OCI-LY7 (cell line): ENCODE measurements at regions not wholly inside any gene's neighbourhood (a gene's known extent, or its start where the extent isn't known, plus 50 kb on each side); places are given as distances from the start of the nearest gene placed in this dataset.

Source experiments
- BruUV-seq: library from RNA; stranded (reverse); fragments of 400-500 nt; replicated peaks from 2 replicates; lab custom pipeline; 2021; lab: Mats Ljungman, UMichigan
- CTCF ChIA-PET: fragments of 300-600 bp; sonication (Branson Sonifier 250); formaldehyde crosslinking; loops from one replicate; lab custom pipeline; 2022; ENCODE audit warnings: antibody characterized with exemption; ENCODE audit not compliant: unreplicated experiment; lab: Charles Lee
- POLR2A ChIA-PET: fragments of 300-600 bp; sonication (Branson Sonifier 250); formaldehyde crosslinking; loops from one replicate; lab custom pipeline; 2022; ENCODE audit warnings: antibody characterized with exemption; lab: Charles Lee
- DNase-seq: peaks from one replicate; pipeline ENCODE4 v3.0.0-alpha.2; 2015; ENCODE audit warnings: low spot score
- H2AFZ ChIP-seq: fragments of 200-600 bp; sonication (generic), shearing (Covaris generic); 2 replicates; pipeline ENCODE4 v1.6.1; 2014; ENCODE audit warnings: mild to moderate bottlenecking, antibody characterized with exemption, low read length, moderate library complexity
- H3K27ac ChIP-seq: fragments of 200-600 bp; sonication (generic); 2 replicates; pipeline ENCODE4 v1.5.1; 2014; ENCODE audit warnings: mixed run types, low read depth, mild to moderate bottlenecking, moderate library complexity, low read length, inconsistent platforms; ENCODE audit not compliant: poor library complexity, severe bottlenecking
- H3K36me3 ChIP-seq: fragments of 200-600 bp; sonication (generic); 2 replicates; pipeline ENCODE4 v1.6.1; 2014; ENCODE audit warnings: mild to moderate bottlenecking, antibody characterized with exemption, low read length, moderate library complexity, mixed read lengths; ENCODE audit not compliant: insufficient read depth
- H3K4me1 ChIP-seq: fragments of 200-600 bp; sonication (generic); 2 replicates; pipeline ENCODE4 v1.5.1; 2014; ENCODE audit warnings: mild to moderate bottlenecking, low read length; ENCODE audit not compliant: insufficient read depth, poor library complexity, severe bottlenecking
- H3K4me2 ChIP-seq: fragments of 200-600 bp; sonication (generic); 2 replicates; pipeline ENCODE4 v1.6.1; 2014; ENCODE audit warnings: mild to moderate bottlenecking, low read length
- H3K4me3 ChIP-seq: fragments of 200-600 bp; sonication (generic); 2 replicates; pipeline ENCODE4 v1.5.1; 2014; ENCODE audit warnings: mild to moderate bottlenecking, low read depth, low read length; ENCODE audit not compliant: poor library complexity, severe bottlenecking
- H3K79me2 ChIP-seq: fragments of 200-600 bp; sonication (generic); 2 replicates; pipeline ENCODE4 v1.6.1; 2016; ENCODE audit warnings: low read depth, mild to moderate bottlenecking, low read length, moderate library complexity, mixed read lengths; ENCODE audit not compliant: insufficient read depth
- H3K9me2 ChIP-seq: fragments of 200-600 bp; sonication (generic); 2 replicates; pipeline ENCODE4 v1.6.1; 2016; ENCODE audit warnings: mild to moderate bottlenecking, low read length, mixed read lengths; ENCODE audit not compliant: insufficient read depth
- H3K9me3 ChIP-seq: fragments of 200-600 bp; sonication (generic); 2 replicates; pipeline ENCODE4 v1.6.1; 2014; ENCODE audit warnings: mild to moderate bottlenecking, mixed run types, low read length, mixed read lengths
- H4K20me1 ChIP-seq: fragments of 200-600 bp; sonication (generic); 2 replicates; pipeline ENCODE4 v1.6.1; 2014; ENCODE audit warnings: mild to moderate bottlenecking, antibody characterized with exemption, low read length, moderate library complexity, mixed read lengths; ENCODE audit not compliant: insufficient read depth
- CTCF ChIP-seq: fragments of 200-600 bp; sonication (generic); conservative IDR thresholded peaks from 2 replicates; pipeline ENCODE4 v1.5.1; 2014; ENCODE audit warnings: mild to moderate bottlenecking, antibody characterized with exemption, low read length, moderate library complexity, mixed read lengths
- EZH2phosphoT487 ChIP-seq: fragments of 200-600 bp; sonication (generic); IDR thresholded peaks from 2 replicates; pipeline ENCODE4 v1.6.1; 2018; ENCODE audit warnings: low read depth, borderline replicate concordance, mild to moderate bottlenecking, mixed run types, antibody characterized with exemption, low read length, moderate library complexity, mixed read lengths
- intact Hi-C: fragments of 100-400 bp; cut with micrococcal nuclease; formaldehyde crosslinking; loops from one replicate; pipeline ENCODE4 v1.10.0; 2022; ENCODE audit not compliant: unreplicated experiment

- TF ChIP-seq CTCF (no peak), EZH2phosphoT487 (no peak)
- Histone ChIP-seq H3K9me2 (no peaks in the 10 kb centered on the region), H3K27ac (no peak overlapping the region), H3K36me3 (no peaks in the 10 kb centered on the region), H3K4me2 (no peak overlapping the region), H3K4me3 (no peak overlapping the region), H4K20me1 (no peaks in the 10 kb centered on the region), H3K79me2 (no peaks in the 10 kb centered on the region), H3K4me1 (no peaks in the 10 kb centered on the region), H3K9me3 (no peaks in the 10 kb centered on the region), H2AFZ (no peak overlapping the region)
- POLR2A ChIA-PET = no interaction called here
- CTCF ChIA-PET = no interaction called here
- DNase-seq = no peak
- intact Hi-C loops = no loop called here
- no TSS peak for BruUV-seq
Observed at GRCh38 chr7:155883491-155884224, 71.4 kb upstream of the SHH start.

- no TSS peak for BruUV-seq
- CTCF ChIA-PET = no interaction called here
- H3K4me1 ChIP-seq = no peaks in the 10 kb centered on the region
- intact Hi-C loops = no loop called here
- H2AFZ ChIP-seq = no peak overlapping the region
- no peaks in the 10 kb centered on the region for H3K9me2 ChIP-seq
- no peaks in the 10 kb centered on the region for H3K79me2 ChIP-seq
- H3K27ac ChIP-seq = no peak overlapping the region
- no peaks in the 10 kb centered on the region for H4K20me1 ChIP-seq
- no peak for DNase-seq
- H3K9me3 ChIP-seq = no peaks in the 10 kb centered on the region
- no peak overlapping the region for H3K4me3 ChIP-seq
- no peak for TF ChIP-seq EZH2phosphoT487
- no peak for TF ChIP-seq CTCF
- H3K4me2 ChIP-seq = no peak overlapping the region
- H3K36me3 ChIP-seq = no peaks in the 10 kb centered on the region
- POLR2A ChIA-PET = no interaction called here
Observed at GRCh38 chr7:155882596-155882995, 70.3 kb upstream of the SHH start.
